HG02884 (cell line): ENCODE measurements at regions not wholly inside any gene's neighbourhood (a gene's known extent, or its start where the extent isn't known, plus 50 kb on each side); places are given as distances from the start of the nearest gene placed in this dataset.
"Not testable (repeated sequence)": the region's sequence is repeated elsewhere in the genome, so short reads cannot be mapped to it uniquely, and the experiment has no call there.

Experiments used
- ATAC-seq: cut with Tn5 transposase; IDR thresholded peaks from one replicate; pipeline ENCODE4 v1.9.1; 2021; ENCODE audit warnings: mild to moderate bottlenecking, moderate library complexity; ENCODE audit not compliant: unreplicated experiment

GRCh38 chr5:127213231-127213630 lies 77.4 kb upstream of the MEGF10 start:
- no peak for ATAC-seq

- no peak for ATAC-seq
Measured at GRCh38 chr5:127216143-127216542, 74.5 kb upstream of the MEGF10 start.

- no peak for ATAC-seq
Measured at GRCh38 chr5:127216898-127217675, 73.5 kb upstream of the MEGF10 start.

- ATAC-seq = not testable (repeated sequence)
Measured at GRCh38 chr5:127221936-127222335, 68.7 kb upstream of the MEGF10 start.

GRCh38 chr5:127222571-127223156 lies 67.9 kb upstream of the MEGF10 start:
- ATAC-seq = peak; percentile 54

GRCh38 chr5:127223256-127223974 lies 67.2 kb upstream of the MEGF10 start:
- ATAC-seq = peak; percentile 16

- ATAC-seq = no peak
Measured at GRCh38 chr5:127227881-127228280, 62.7 kb upstream of the MEGF10 start.

GRCh38 chr5:127228540-127229184 lies 61.9 kb upstream of the MEGF10 start:
- ATAC-seq = no peak

- peak; percentile 73 for ATAC-seq
Measured at GRCh38 chr5:127229185-127229889, 61.3 kb upstream of the MEGF10 start.

- no peak for ATAC-seq
Measured at GRCh38 chr5:127231118-127231517, 59.5 kb upstream of the MEGF10 start.

GRCh38 chr5:127233590-127233989 lies 57.0 kb upstream of the MEGF10 start:
- ATAC-seq = no peak

GRCh38 chr5:127235136-127235535 lies 55.5 kb upstream of the MEGF10 start:
- no peak for ATAC-seq

- ATAC-seq = no peak
Measured at GRCh38 chr5:127236254-127236653, 54.3 kb upstream of the MEGF10 start.
